AG08395 (cell line): ENCODE measurements at regions not wholly inside any gene's neighbourhood (a gene's known extent, or its start where the extent isn't known, plus 50 kb on each side); places are given as distances from the start of the nearest gene placed in this dataset.

Experiments
- DNase-seq: peaks from one replicate; pipeline ENCODE4 v3.0.0; 2012; ENCODE audit warnings: mixed read lengths, low spot score

DNA sequence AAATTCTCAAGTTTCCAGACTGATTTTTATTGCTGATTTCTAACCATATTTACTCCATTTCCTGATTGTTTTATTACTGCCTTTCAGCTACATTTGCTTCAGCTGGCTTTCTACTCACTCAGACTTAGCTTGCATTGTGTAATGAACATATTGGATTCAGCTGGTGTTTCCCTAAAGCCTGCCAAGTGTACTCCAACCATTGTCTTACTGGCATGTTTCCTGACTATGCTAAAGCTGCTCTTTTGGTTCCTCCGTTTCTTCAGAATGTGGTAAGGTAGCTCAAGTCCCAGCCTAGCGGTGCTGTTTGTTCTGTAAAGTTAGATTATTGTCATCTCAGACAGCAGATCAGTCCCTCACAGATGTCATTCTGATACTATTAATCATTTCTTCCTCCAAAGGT lies 53.1 kb upstream of the GLRA2 start:
- peak; percentile 38 for DNase-seq

DNA sequence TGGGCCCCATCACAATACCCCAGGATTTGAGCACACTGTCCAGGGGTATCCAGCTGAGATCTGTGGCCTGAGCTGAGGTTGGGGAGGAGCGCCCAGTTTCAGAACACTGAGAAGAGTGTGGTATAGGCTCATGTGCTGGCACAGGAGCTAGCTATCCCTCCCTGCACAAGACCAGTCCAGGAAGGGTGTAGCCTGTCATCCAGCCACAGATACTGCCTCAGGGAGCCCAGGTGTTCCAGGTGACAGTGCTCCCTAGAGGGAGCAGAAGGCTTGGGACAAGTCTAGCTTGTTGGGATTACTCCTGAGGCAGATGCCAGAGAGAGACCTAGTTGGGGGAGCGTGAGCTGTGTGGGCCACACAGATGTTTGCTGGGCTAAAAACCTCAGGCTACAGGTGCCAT lies 79.6 kb upstream of the GLRA2 start:
- no peak for DNase-seq

DNA sequence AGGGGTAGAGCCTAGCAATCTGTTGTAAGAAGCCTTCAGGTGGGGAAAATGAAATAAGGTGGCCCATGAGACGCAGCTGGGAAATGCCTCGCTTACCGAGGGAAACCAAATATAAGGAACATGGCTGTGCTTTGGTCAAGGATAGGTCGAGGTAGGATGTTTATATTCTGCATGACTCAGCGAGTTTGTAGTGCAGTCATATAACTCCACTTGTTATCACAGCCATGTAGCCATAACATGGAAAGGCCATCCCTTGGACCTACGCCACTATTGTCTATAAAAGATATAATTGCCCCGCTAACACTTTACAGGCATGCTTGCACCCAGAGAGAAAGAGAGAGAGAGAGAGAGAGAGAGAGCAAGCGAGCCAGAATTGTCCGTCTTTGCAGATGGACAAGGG lies 80.9 kb upstream of the GLRA2 start:
- no peak for DNase-seq

DNA sequence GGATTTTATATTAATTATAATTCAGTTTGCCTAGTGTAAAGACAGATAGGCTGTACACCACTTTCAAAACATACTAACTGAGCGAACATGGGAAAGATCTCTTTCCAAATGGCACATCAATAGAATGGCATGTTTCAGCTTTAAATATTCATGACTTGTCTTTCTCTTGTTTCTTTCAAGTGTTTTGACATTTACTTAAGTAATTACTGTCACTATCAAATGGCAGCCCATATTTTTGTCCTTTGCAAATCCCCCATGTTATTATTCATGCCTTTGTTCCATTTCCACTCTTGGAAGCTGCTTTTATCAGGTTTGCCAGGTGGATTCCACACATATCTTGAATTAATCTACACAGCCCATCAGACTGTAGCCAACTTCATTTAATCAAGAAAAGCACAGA lies 89.2 kb upstream of the GLRA2 start:
- no peak for DNase-seq

DNA sequence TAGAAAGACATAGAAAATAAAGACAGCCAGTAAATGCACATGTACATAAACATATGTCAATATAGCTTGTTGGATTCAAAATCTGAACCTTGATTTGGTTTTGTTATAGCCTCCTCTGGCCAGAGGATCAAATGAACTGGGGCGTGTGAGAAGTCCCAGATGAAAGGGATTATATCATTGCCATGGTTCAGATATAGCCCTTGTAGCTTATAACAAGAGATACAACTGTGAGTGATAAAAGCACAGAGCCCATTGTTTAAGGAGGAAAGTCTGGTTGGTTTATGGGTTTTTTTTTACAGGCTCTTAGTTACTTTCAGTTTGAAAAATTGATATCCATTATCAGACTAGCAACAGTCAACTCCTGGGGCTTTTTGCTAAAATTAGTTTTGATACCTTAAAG lies 101.7 kb upstream of the GLRA2 start:
- no peak for DNase-seq

DNA sequence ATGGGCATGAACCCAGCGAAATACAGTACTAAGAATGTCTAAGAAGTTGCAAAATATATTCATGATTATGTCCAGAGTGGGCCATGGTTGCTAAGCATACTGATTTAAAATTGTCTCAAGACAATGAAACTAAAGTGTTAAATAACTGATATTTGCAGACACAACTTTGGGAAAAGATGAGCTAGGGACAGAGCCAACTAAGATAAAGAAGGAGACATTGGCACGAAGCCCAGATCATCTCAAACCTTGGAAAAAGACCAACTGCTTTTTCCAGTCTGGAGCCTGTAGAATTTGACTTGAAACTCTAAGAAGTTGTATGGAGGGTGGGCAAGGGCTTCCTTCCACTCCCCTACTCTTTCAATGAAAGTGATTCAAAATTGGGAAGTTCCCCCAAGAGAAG lies 108.5 kb upstream of the GLRA2 start:
- DNase-seq: no peak

DNA sequence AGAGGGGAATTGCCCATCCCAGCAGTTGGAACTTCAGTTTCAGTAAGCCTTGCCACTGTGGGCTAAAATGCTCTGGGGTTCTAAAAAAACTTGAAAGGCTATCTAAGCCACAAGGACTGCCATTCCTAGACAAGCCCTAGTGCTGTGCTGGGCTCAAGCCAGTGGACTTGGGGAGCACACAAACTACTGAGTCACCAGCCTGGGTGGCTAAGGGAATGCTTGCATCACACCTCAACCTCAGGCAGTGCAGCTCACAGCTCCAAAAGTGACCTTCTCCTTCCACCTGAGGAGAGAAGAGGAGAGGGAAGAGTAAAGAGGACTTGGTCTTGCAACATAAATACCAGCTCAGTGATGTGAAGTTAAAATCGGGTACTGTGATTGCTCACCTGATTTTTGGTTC lies 116.7 kb upstream of the GLRA2 start:
- DNase-seq: no peak

DNA sequence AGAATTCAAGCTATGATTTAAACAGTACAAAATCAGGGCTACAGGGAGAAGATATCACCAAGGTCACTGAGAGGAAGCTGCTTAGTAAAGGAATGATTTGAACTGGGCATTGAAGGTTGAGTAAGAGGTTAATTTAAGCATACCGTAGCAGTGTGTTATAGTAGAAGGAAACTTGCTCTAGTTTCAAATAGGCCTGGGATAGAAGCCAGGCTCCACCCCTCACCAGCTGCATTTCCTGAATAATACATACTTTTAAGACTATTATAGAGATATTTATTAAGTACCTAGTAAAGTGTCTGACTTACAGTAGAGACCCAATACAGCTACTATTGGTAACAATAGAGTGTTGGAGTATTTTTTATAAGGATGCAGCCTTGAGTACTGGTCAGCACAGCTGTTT lies 118.0 kb upstream of the GLRA2 start:
- no peak for DNase-seq

DNA sequence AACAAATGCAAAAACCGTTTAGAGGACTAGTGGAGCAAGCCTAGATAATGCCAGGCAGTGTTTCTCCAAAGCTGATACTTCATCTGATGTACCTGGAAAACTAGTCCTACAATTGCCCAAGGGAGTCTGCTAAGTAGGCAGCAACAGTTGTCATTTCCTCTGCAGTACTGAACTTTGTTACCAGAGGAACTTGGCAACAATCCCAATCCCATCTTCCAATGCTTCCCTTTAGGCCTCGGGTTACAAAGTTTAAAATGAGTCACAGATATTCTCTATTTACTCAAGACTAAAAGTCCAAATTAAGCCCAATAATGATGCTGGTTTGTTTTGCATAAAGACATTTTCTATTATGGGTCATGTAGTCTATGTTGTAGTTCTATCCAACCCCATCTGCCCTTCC lies 120.0 kb upstream of the GLRA2 start:
- peak; percentile 3 for DNase-seq

DNA sequence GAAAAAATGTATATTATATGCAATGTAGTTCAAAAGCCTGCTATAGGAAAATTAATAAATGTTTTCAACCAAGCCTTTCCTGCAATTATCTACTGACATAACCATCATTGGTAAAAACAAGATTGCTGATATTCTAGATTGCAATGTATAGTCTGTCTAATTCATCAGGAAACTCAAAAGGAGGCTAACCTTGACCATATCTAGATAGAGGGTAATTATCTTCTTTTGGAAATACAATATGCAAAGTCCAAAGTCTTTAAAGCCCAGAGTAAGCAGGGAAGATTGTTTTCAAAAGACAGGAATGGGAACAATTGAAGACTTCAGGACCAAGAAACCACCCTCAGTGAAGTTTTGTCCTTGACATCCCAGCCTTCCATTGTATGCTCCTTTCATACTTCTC lies 123.1 kb upstream of the GLRA2 start:
- DNase-seq: no peak

DNA sequence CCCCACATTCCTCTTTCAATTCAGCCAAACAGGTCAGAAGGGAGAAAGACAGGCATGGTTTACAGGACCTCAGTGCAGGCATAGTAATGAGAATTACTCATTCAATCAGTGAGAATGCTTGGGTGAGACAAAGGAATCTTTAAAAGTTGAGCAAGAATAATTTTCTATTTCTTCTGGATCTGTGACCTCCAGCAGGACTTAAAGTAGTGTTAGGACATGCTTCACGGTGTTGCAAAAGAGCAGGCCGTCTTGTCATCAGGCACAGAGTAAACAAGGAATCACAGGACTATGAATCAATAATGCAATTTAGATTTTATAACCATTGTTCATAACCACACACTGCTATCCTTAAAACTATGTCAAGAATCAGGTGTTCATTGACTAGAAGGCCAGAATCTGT lies 130.6 kb upstream of the GLRA2 start:
- DNase-seq: peak; percentile 18

DNA sequence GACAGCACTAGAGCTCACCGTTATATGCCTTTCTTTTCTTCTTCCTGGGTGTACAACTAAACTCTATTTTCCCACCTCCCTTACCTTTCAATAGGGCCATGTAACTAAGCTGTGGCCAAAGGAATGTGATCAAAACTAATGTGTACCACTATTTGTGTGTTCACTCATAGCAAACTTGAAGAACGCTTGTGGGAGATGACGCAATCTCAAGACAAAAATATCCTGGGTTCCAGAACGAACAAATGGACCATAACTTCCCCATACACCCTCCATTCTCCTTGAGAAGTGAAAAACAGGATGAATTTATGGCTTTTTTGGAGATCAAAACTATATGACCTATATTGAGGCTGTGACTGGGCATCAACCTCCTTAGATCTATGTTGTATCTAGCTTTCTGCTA lies 139.7 kb upstream of the GLRA2 start:
- DNase-seq: no peak

DNA sequence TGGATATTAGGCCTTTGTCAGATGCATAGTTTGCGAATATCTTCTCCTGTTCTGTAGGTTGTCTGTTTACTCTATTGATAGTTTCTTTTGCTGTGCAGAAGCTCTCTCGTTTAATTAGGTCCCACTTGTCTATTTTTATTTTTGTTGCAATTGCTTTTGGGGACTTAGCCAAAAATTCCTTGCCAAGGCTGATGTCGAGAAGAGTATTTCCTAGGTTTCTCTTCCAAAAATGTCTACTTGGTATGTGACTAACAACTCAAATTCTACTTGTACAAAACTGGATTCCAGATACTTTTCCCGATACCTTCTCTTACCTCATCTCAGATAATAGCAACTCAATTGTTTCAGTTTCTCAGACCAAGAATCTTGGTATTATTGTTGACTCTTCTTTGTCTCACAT lies 142.4 kb upstream of the GLRA2 start:
- no peak for DNase-seq

DNA sequence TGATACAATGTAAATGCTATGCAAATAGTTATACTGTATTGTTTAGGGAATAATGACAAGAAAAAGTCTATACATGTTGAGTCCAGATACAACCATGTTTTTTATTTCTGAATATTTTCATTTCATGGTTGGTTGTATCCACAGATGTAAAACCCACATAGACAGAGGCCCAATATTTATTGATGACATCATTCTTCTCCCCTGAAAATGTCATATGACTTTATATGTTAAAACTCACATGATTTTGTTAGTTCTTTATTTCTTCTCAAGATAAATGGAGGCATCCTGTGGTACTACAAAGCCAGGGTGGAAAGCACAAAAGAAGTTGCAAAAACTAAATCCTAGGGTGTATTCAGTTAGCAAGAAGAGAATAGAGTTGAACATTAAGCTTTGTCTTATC lies 149.3 kb upstream of the GLRA2 start:
- DNase-seq: no peak

DNA sequence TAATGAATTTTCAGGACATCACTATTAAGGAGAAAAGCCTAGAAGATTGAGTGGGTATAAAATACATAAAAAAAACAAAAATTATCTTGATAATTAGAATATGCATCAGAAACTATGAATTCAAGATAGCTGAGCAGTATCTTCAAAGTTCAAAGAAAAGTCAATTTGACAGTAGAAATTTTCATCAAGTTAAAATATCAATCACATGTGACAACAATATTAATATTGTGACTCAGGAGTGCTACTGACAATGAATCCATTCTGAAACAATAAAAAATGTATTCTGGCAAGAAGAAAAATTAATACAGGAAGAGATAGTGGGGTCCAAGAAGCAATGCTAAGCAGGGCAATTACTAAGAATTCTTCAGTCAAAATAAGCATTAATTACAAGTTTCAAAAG lies 151.9 kb upstream of the GLRA2 start:
- DNase-seq: no peak

DNA sequence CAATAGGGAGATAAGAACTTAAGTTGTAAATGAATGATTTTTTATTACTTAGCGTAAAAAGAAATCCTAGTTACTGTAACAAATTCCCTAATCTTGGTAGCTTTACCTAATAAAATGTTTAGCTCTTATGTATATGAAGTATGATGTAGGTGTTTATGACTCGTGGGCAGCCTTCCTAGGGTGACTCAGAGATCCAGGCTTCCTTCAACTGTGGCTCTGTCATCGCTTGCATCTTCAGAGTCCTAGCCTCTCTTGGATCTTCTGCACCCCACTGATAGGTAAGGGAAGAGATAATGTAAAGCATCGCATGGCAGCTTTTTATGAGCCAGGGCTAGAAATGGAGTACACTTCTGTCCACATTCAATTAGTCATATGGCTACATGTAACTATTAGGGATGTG lies 165.6 kb upstream of the GLRA2 start:
- DNase-seq: no peak

DNA sequence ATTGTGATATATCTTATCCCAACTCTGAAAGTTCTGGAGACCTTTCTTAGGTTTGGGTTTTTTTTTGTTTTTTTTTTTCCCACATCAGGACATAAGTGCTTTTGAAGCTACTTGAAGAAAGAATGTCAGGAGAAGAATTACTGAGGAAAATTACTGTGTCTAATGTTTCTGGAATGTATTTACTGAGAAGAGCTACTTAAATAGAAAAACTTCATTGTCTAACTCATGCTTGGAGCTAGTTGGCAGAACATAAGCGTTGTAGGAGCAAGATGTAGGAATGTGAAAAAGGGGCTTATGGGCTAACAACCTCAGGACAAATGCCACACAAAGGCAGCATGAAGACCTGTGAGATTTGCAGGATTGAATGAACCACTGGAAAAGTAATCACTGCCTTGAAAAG lies 166.6 kb upstream of the GLRA2 start:
- peak; percentile 30 for DNase-seq

DNA sequence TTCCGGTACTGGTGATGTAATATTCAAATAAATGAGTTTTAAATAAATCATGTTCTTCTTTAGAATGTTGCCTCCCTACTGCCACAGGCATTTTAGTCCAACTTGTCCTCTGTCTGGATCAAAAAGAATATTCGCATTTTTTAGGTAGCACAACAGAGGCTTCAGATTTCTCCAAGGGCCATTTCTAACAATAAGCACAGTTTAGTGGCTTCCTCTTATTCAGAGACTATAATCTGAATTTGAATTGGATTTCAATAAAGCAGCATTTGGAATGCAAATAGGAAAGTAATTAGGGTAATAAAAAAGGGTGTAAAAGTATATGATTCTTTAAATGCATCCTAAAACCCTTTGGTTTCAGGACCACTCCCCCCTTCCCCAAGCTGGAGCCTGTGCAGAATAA lies 167.9 kb upstream of the GLRA2 start:
- no peak for DNase-seq

DNA sequence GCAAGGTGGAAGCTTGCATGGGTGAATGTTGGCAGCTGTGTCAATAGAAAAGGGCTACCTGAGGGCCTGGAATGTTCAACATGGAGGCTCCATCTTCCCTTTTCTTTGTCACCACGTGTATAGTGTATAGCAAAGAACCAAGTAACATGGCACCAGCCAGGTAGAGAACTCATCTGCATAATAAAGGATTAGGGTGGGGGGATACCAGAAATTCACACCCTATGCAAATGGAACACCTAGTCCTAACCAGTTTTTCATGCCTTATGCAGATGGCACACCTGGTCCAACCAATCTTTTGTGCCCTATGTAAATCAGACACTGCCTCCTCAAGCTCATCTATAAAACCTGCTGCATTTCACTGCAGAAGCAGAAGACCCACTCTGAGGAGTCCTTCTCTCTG lies 169.6 kb upstream of the GLRA2 start:
- DNase-seq: no peak

DNA sequence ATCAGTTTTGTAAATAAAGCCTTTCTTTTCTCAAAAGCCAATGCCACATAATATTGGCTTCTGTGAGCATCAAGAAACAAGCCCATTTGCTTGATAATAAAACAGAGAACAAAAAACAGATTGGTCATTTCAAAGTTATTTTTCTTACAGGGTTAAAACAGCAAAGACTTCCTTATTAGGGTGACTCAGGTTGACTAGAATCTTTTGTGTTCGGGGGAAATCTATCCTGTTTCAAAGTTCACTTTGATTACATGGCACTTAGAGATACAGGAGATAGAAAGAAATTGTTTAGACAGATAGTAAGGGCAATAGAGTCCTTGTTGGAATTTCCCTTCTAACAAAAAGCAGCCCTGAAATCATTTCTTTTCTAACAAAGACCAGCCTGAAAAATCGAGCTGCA lies 170.0 kb upstream of the GLRA2 start:
- no peak for DNase-seq

DNA sequence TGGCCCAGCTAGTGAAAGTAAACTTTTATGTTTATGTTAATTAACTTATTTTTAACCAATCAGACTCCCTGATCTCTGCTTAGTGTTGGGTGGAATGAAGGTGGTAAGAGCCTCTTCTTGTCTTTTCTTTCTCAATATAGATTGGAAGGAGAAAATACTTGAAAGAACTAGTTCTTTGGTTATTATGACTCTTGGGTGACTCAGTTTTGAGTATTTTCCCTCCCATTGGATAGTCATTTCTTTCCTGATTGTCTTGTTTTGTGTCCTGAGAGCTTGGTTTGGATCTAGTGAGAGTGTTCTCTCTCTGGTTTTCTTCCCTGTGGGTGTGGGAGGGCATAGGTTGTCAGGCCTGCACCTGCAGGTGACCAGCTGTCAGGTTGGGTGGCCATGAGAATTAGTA lies 172.0 kb upstream of the GLRA2 start:
- no peak for DNase-seq

DNA sequence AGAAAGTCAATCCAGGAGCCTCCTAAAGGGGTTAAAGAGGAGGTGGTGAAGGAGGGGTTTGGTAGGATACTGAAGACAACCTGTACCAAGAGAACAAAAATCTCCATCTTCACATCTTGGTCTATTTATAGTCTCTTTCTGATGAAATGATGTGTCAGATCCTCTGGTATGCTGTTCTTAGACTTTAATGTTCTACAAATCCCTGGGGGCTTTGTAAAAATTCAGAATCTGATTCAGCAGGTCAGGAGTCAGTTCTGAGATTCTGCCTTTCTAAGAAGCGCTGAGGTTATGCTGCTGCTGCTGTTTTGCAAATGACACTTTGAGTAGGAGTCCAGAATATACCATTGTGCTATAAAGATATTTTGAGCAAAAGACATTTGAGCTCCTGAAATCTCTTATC lies 172.9 kb upstream of the GLRA2 start:
- peak; percentile 38 for DNase-seq

DNA sequence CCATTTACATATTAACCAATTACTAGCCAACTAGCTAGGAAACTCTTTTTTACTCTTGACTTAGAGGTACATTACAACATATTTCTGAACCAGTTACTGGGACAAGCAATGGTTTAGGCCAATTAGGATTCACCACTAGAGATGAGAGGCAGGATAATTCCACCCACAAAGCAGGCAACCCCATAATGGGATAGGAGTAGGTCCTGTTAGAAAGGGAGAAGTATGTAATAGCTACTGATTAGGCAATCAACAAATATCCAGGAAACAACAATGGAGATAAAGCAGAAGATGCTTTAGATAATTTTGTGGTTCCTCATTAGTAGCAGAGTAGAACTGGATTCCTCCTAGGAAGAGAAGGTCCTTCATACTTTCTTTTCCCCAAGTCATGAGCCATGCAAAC lies 173.8 kb upstream of the GLRA2 start:
- no peak for DNase-seq

DNA sequence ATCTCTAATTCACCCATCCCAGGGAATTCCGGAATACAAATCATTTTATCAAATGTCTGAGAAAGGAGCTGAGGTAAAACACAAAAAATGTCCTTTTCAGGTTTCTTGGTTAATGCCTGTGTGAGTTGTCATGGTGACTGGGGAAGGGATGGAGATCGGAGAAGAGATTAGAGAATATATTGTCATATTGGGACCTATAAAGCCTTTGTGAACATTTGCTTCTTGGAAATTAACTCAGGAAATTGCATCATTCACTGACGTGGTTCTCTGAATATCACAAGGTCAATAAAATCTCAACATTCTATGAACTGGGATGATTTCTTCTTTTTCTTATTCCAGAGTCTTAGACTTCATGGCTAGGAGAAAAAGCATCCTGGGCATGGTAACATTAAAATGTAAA lies 174.8 kb upstream of the GLRA2 start:
- no peak for DNase-seq

DNA sequence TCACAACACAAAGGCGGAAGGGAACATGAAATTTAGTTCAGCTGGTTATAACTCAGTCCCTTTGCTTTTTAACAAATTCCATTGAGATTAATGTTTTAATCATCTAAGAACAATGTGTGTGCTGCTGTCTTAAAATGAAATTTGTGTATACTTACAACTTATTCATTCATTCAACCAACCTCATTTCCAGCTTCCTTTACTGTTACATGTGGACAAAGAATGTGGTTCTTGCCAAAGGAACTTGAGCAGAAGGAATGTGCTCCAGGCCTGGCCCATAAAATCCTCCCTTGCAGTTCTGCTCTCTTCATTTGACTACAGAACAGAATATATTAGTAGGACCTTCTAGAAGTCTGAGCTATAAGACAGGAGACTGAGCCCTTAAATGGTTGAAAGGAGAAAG lies 176.8 kb upstream of the GLRA2 start:
- DNase-seq: peak; percentile 37
